Mesenchymal stem cell (in vitro differentiated cells and primary cell): ENCODE measurements at regions not wholly inside any gene's neighbourhood (a gene's known extent, or its start where the extent isn't known, plus 50 kb on each side); places are given as distances from the start of the nearest gene placed in this dataset.
A peak's percentile ranks its signal among the peaks of the same experiment; 100 is the strongest.

Experiments
- DNase-seq: peaks from one replicate; pipeline ENCODE4 v3.0.0-alpha.2; 2013
- H2AFZ ChIP-seq: one replicate; pipeline ENCODE4 v1.6.1; 2013; ENCODE audit warnings: low read depth, mild to moderate bottlenecking, control low read depth, inconsistent platforms, low read length, moderate library complexity
- H2AK5ac ChIP-seq: 2 replicates; pipeline ENCODE4 v1.6.1; 2013; ENCODE audit warnings: low read length, moderate library complexity, mild to moderate bottlenecking, inconsistent platforms; ENCODE audit not compliant: severe bottlenecking
- H2BK120ac ChIP-seq: one replicate; pipeline ENCODE4 v1.6.1; 2013; ENCODE audit warnings: low read depth, mild to moderate bottlenecking, inconsistent platforms, low read length, moderate library complexity
- H2BK12ac ChIP-seq, 2 experiments: one replicate each; pipeline ENCODE4 v1.6.1; 2013; ENCODE audit warnings: inconsistent platforms in 2 of 2, low read length in 2 of 2, mild to moderate bottlenecking in 2 of 2, moderate library complexity in 2 of 2, control low read depth in 1 of 2
- H2BK15ac ChIP-seq: one replicate; pipeline ENCODE4 v1.6.1; 2013; ENCODE audit warnings: mild to moderate bottlenecking, low read depth, inconsistent platforms; ENCODE audit not compliant: poor library complexity, severe bottlenecking
- H2BK5ac ChIP-seq: 2 replicates; pipeline ENCODE4 v1.6.1; 2013; ENCODE audit warnings: low read depth, mild to moderate bottlenecking, low read length, control low read depth, inconsistent platforms; ENCODE audit not compliant: poor library complexity, severe bottlenecking
- H3K14ac ChIP-seq, 2 experiments: one replicate each; pipeline ENCODE4 v1.6.1; 2013; ENCODE audit warnings: inconsistent platforms in 2 of 2, low read length in 2 of 2, control low read depth in 1 of 2, mild to moderate bottlenecking in 1 of 2, moderate library complexity in 1 of 2
- H3K18ac ChIP-seq, 2 experiments: one replicate each; pipeline ENCODE4 v1.6.1; 2013; ENCODE audit warnings: inconsistent platforms in 2 of 2, low read length in 2 of 2, control low read depth in 1 of 2, low read depth in 1 of 2, mild to moderate bottlenecking in 1 of 2
- H3K23ac ChIP-seq, 2 experiments: one replicate each; pipeline ENCODE4 v1.6.1; 2013; ENCODE audit warnings: inconsistent platforms in 2 of 2, low read length in 2 of 2, mild to moderate bottlenecking in 2 of 2, moderate library complexity in 2 of 2, control low read depth in 1 of 2
- H3K27ac ChIP-seq: 2 replicates; pipeline ENCODE4 v1.5.1; 2013; ENCODE audit warnings: mild to moderate bottlenecking, moderate library complexity, low read length, control low read depth, inconsistent platforms; ENCODE audit not compliant: poor library complexity, severe bottlenecking
- H3K27me3 ChIP-seq, 2 experiments: 2 replicates each; pipeline versions ENCODE4 v1.6.1 to v1.7.0; 2013; ENCODE audit warnings: low read length in 2 of 2, mild to moderate bottlenecking in 2 of 2, moderate library complexity in 2 of 2, control low read depth in 1 of 2, inconsistent platforms in 1 of 2; ENCODE audit not compliant: control insufficient read depth in 1 of 2, insufficient read depth in 1 of 2
- H3K36me3 ChIP-seq, 2 experiments: 2 replicates each; pipeline versions ENCODE4 v1.6.1 to v1.7.0; 2013; ENCODE audit warnings: low read length in 2 of 2, control low read depth in 1 of 2, inconsistent platforms in 1 of 2, low read depth in 1 of 2, mild to moderate bottlenecking in 1 of 2; ENCODE audit not compliant: insufficient read depth in 2 of 2, control insufficient read depth in 1 of 2
- H3K4ac ChIP-seq, 2 experiments: one replicate each; pipeline ENCODE4 v1.6.1; 2013; ENCODE audit warnings: inconsistent platforms in 2 of 2, low read length in 2 of 2, mild to moderate bottlenecking in 2 of 2, moderate library complexity in 2 of 2, control low read depth in 1 of 2, low read depth in 1 of 2
- H3K4me1 ChIP-seq: 2 replicates; pipeline ENCODE4 v1.6.1; 2013; ENCODE audit warnings: low read depth, low read length, control low read depth; ENCODE audit not compliant: control insufficient read depth, insufficient read depth
- H3K4me2 ChIP-seq: 2 replicates; pipeline ENCODE4 v1.6.1; 2013; ENCODE audit warnings: low read length, mild to moderate bottlenecking, inconsistent platforms; ENCODE audit not compliant: poor library complexity, severe bottlenecking
- H3K4me3 ChIP-seq, 2 experiments: 2 replicates each; pipeline versions ENCODE4 v1.5.1 to v1.7.0; 2013; ENCODE audit warnings: low read length in 2 of 2, mild to moderate bottlenecking in 2 of 2, control low read depth in 1 of 2, low read depth in 1 of 2; ENCODE audit not compliant: insufficient read depth in 1 of 2
- H3K79me1 ChIP-seq: replicated peaks from 2 replicates; pipeline ENCODE4 v1.6.1; 2013; ENCODE audit warnings: mild to moderate bottlenecking, control low read depth, low read length, inconsistent platforms; ENCODE audit not compliant: poor library complexity, severe bottlenecking
- H3K9ac ChIP-seq: 2 replicates; pipeline ENCODE4 v1.7.0; 2013; ENCODE audit warnings: mild to moderate bottlenecking, low read length, moderate library complexity
- H3K9me3 ChIP-seq: 2 replicates; pipeline ENCODE4 v1.7.0; 2013; ENCODE audit warnings: mild to moderate bottlenecking, low read length; ENCODE audit not compliant: control insufficient read depth
- H4K8ac ChIP-seq: one replicate; pipeline ENCODE4 v1.6.1; 2013; ENCODE audit warnings: inconsistent platforms, mild to moderate bottlenecking, low read length, moderate library complexity
- H4K91ac ChIP-seq: one replicate; pipeline ENCODE4 v1.6.1; 2013; ENCODE audit warnings: mild to moderate bottlenecking, low read length, inconsistent platforms
- WGBS: methylation state at CpG from one replicate; pipeline ENCODE4 v1.1.7; 2013; ENCODE audit warnings: mixed read lengths; 5-methylcytosine and 5-hydroxymethylcytosine counted together

DNA sequence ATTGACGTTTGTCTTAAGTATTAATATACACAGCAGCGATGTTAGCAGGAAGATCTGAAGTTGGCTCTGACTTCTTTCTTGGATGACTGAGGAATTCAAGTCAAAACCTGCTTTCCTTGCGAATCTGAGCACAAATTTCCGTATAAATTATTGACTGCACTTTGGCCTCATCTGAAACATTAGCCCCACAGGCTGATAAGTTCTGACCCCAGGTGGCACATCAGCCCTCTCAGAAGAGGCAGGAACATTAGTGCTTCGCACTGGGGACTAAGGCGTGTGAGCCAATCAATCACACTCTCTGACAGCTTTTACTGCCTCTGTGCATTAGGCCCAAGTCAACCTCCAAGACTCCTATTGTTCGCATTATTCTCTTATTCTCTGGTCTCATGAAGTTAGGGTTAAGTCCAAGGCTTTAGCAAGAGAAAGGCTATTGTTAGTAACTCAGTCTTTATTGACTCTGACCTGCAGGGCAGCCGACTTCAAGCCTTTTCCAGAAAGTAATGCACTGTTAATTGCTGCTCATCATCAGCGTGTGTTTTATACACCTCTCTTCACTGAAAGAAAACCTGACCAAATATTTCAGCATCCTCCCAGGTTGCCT is 84.2 kb downstream of the ZNF608 start:
- no peak overlapping the region for H2BK15ac ChIP-seq
- no peak overlapping the region for H3K4me3 ChIP-seq
- no peak overlapping the region for H3K23ac ChIP-seq
- no peak overlapping the region for H2AFZ ChIP-seq
- H2AK5ac ChIP-seq: peak overlapping the region; percentile 89
- no peaks in the 10 kb centered on the region for H3K9me3 ChIP-seq
- no peaks in the 10 kb centered on the region for H3K27me3 ChIP-seq
- H3K4me1 ChIP-seq: peaks cover 14% of the 10 kb centered on the region
- H4K8ac ChIP-seq: peak overlapping the region; percentile 80
- H3K9ac ChIP-seq: no peak overlapping the region
- H3K4me2 ChIP-seq: no peak overlapping the region
- H3K4ac ChIP-seq: peak overlapping the region; percentile 10 to 35
- H3K36me3 ChIP-seq: no peaks in the 10 kb centered on the region
- peak overlapping the region; percentile 91 for H3K27ac ChIP-seq
- 15% methylated on average over 9 of the region's 9 CpGs for WGBS
- no peak overlapping the region for H3K14ac ChIP-seq
- H2BK120ac ChIP-seq: no peak overlapping the region
- DNase-seq: no peak
- H3K18ac ChIP-seq: peak overlapping the region; percentile 62 to 98
- H2BK5ac ChIP-seq: peak overlapping the region; percentile 54
- H4K91ac ChIP-seq: peak overlapping the region; percentile 75
- peak overlapping the region; percentile 29 to 100 for H2BK12ac ChIP-seq
- peaks cover 5% of the 10 kb centered on the region for H3K79me1 ChIP-seq

DNA sequence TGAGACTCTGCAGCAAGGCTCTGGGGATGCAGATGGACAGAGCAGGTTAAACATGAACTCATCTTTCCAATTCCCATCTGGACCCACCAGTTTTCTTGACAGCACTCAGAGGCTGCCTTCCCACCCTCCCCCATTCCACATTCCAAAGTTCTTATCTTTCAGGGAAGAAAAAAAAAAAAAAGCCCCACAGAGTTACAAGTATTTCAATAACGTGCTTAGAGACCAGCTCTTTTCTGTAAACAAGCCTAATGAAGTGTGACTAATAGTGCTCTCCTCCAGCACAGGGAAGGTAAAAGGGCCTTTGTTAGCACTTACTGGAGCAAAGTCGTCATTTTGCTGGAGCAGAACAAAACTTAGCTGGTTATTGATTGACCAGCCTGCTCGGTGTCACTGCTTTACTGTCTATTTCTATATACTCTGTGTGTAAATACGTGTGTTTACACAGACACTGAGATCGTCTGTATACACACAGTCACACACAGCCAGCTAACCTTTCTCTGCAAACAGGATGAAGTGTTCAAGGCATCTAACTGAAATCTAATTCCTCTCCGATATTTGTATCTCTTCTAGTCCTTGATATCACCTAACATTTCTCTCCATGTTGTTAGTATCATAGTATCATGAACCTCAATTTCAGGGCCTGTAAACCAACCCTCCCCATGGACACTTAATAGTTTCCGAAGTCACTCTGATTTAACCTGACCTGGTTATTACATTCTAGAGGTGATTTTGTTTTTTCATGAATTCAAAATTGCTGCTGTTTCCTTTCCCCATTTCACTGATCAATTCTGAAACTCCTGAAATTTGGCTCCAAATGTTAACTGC is 84.9 kb downstream of the ZNF608 start:
- H3K23ac ChIP-seq: no peak overlapping the region
- WGBS: 11% methylated on average over 6 of the region's 7 CpGs
- H4K8ac ChIP-seq: no peak overlapping the region
- H2BK15ac ChIP-seq: no peak overlapping the region
- H2AK5ac ChIP-seq: peak overlapping the region; percentile 65
- H2BK5ac ChIP-seq: peak overlapping the region; percentile 79
- H3K4me2 ChIP-seq: peak overlapping the region; percentile 49
- H3K4ac ChIP-seq: peak overlapping the region; percentile 24 to 35
- peak; percentile 90 for DNase-seq
- H3K4me3 ChIP-seq: peak overlapping the region in 1 of 2 experiments; percentile 31
- H3K36me3 ChIP-seq: no peaks in the 10 kb centered on the region
- H2BK120ac ChIP-seq: peak overlapping the region; percentile 49
- peak overlapping the region; percentile 68 for H4K91ac ChIP-seq
- H3K79me1 ChIP-seq: peaks cover 4% of the 10 kb centered on the region
- peaks cover 15% of the 10 kb centered on the region for H3K4me1 ChIP-seq
- H3K27ac ChIP-seq: peak overlapping the region; percentile 91
- H3K14ac ChIP-seq: no peak overlapping the region
- H2BK12ac ChIP-seq: peak overlapping the region in 1 of 2 experiments; percentile 54
- peak overlapping the region; percentile 7 to 54 for H3K18ac ChIP-seq
- H2AFZ ChIP-seq: no peak overlapping the region
- no peaks in the 10 kb centered on the region for H3K9me3 ChIP-seq
- H3K27me3 ChIP-seq: no peaks in the 10 kb centered on the region
- peak overlapping the region; percentile 70 for H3K9ac ChIP-seq

DNA sequence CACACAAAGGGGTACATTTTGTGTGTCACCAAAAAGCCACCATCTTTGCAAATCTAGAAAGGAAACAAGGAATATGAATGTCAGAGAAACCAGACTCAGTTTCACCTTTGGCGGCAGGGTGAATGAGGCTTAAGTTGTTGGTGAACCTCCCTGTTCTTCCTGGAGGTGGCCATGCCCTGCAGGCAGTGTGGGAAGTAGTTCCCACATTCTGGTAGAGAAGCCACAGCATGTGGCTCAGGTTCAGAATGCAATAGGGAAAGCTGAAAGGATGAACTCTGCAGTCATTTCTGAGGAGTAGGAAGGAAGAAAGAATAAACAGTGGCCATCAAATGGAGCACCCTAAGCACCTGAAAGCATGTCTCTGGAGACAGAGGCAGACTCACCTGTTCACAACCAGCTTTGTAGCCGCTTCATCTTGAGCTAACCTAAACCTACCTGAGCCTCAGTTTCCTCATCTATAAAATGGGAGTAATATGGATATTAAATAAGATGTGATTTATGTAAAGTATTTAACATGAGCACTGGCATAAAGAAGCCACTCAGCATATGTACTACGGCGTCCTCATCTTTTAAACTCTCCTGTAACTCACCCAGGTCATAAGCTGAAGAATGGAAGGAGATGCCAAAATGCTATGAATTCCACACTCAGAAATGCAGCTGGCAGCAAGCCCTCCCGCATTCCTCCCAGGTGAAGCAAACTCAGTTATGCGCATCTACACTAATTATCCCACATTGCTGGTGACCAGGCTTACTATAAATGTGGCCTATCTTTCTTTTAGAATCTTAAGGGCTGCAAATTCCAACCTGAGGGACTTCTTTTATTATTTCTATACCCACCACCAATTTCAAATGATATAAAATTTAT is 86.0 kb downstream of the ZNF608 start:
- Histone ChIP-seq H3K4me3 (no peak overlapping the region), H3K18ac (peak overlapping the region in 1 of 2 experiments; percentile 50), H4K8ac (peak overlapping the region; percentile 21), H3K4ac (peak overlapping the region in 1 of 2 experiments; percentile 61), H4K91ac (no peak overlapping the region), H3K4me1 (peaks cover 15% of the 10 kb centered on the region), H3K79me1 (peaks cover 2% of the 10 kb centered on the region), H3K27me3 (no peaks in the 10 kb centered on the region), H3K9ac (peak overlapping the region; percentile 70), H3K14ac (no peak overlapping the region), H2BK12ac (peak overlapping the region; percentile 29 to 47), H2BK120ac (no peak overlapping the region), H2AK5ac (peak overlapping the region; percentile 26), H2BK15ac (no peak overlapping the region), H3K36me3 (no peaks in the 10 kb centered on the region), H2BK5ac (peak overlapping the region; percentile 63), H3K27ac (peak overlapping the region; percentile 91), H3K23ac (no peak overlapping the region), H3K9me3 (no peaks in the 10 kb centered on the region), H2AFZ (no peak overlapping the region), H3K4me2 (no peak overlapping the region)
- 59% methylated on average over 5 of the region's 6 CpGs for WGBS
- DNase-seq: no peak
